Endodermal cell (in vitro differentiated cells): ENCODE measurements at regions not wholly inside any gene's neighbourhood (a gene's known extent, or its start where the extent isn't known, plus 50 kb on each side); places are given as distances from the start of the nearest gene placed in this dataset.

Experiments
- DNase-seq: peaks from one replicate; pipeline ENCODE4 v3.0.0-alpha.2; 2017
- H3K27ac ChIP-seq: 2 replicates; pipeline ENCODE4 v1.5.1; 2013; ENCODE audit warnings: mild to moderate bottlenecking, low read depth, low read length, moderate library complexity
- H3K27me3 ChIP-seq: 2 replicates; pipeline ENCODE4 v1.6.1; 2013; ENCODE audit warnings: mild to moderate bottlenecking, low read length, moderate library complexity; ENCODE audit not compliant: insufficient read depth, control insufficient read depth, poor library complexity, severe bottlenecking
- H3K36me3 ChIP-seq: 2 replicates; pipeline ENCODE4 v1.7.0; 2013; ENCODE audit warnings: mild to moderate bottlenecking, low read length, moderate library complexity; ENCODE audit not compliant: control insufficient read depth, insufficient read depth
- H3K4me1 ChIP-seq: one replicate; pipeline ENCODE4 v1.7.0; 2013; ENCODE audit warnings: low read length; ENCODE audit not compliant: control insufficient read depth, insufficient read depth
- H3K4me3 ChIP-seq: 2 replicates; pipeline ENCODE4 v1.5.1; 2013; ENCODE audit warnings: mild to moderate bottlenecking, low read length, moderate library complexity
- H3K9ac ChIP-seq: 2 replicates; pipeline ENCODE4 v1.6.1; 2013; ENCODE audit warnings: mild to moderate bottlenecking, low read length, moderate library complexity; ENCODE audit not compliant: poor library complexity, severe bottlenecking; ENCODE audit errors: extremely low read depth
- H3K9me3 ChIP-seq: 2 replicates; pipeline ENCODE4 v1.6.1; 2013; ENCODE audit warnings: mild to moderate bottlenecking, low read length, moderate library complexity; ENCODE audit not compliant: control insufficient read depth
- H3K27ac Mint-ChIP-seq: 2 replicates; pipeline ENCODE4 v1.8.0; 2020; ENCODE audit warnings: mixed read lengths
- H3K27me3 Mint-ChIP-seq: 2 replicates; pipeline ENCODE4 v1.8.0; 2021; ENCODE audit warnings: mild to moderate bottlenecking, mixed read lengths; ENCODE audit not compliant: insufficient read depth
- H3K36me3 Mint-ChIP-seq: 2 replicates; pipeline ENCODE4 v1.8.0; 2020; ENCODE audit warnings: low read depth, mixed read lengths
- H3K4me1 Mint-ChIP-seq: 2 replicates; pipeline ENCODE4 v1.8.0; 2020; ENCODE audit warnings: mixed read lengths
- H3K4me3 Mint-ChIP-seq: 2 replicates; pipeline ENCODE4 v1.8.0; 2020; ENCODE audit warnings: mild to moderate bottlenecking, moderate library complexity, mixed read lengths
- H3K9me3 Mint-ChIP-seq: 2 replicates; pipeline ENCODE4 v1.8.0; 2020; ENCODE audit warnings: mild to moderate bottlenecking, mixed read lengths
- WGBS, 2 experiments: methylation state at CpG; one replicate each; pipeline versions ENCODE4 v1.1.5 to v1.1.7; 2013; ENCODE audit warnings: missing lambda C conversion rate in 2 of 2, mixed read lengths in 1 of 2; ENCODE audit not compliant: insufficient coverage in 1 of 2, insufficient read length in 1 of 2; 5-methylcytosine and 5-hydroxymethylcytosine counted together
- TF ChIP-seq, protein P1 (sequence below): fragments of 200-600 bp; sonication (generic); conservative IDR thresholded peaks from 2 replicates; pipeline ENCODE4 v1.5.0; 2021; ENCODE audit warnings: antibody characterized with exemption, mild to moderate bottlenecking

DNA sequence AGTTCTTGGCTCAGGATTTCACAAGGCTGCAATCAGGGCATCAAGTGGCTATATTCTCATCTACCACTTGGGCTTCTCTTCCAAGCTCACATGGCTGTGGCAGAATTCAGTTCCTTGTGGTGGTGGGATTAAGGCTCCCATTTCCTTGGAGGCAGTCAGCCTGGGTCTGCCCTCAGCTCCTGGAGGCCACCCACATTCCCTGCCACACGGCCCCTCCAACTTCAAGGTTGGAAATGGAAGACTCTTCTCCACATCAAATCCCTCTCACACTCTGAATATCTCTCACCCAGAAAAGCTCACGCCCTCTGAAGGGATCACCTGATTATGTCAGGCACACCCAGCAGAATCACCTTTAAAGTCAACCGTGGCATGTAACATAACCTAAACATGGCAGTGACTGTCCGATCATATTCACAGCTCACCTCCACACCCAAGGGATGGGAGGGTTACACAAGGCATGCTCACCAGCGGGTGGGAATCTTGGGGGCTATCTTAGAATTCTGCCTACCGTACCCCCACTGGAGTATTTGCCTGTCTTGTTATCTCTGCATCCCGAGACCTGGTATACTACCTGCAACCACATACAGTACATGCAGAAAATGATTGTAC is 256.2 kb upstream of the KLHL29 start:
- Mint-ChIP-seq H3K27ac (no peak overlapping the region), H3K4me3 (no peak overlapping the region), H3K36me3 (no peaks in the 10 kb centered on the region), H3K9me3 (peaks cover 14% of the 10 kb centered on the region), H3K4me1 (peaks cover 9% of the 10 kb centered on the region), H3K27me3 (peaks cover 14% of the 10 kb centered on the region)
- TF ChIP-seq, protein P1, sequence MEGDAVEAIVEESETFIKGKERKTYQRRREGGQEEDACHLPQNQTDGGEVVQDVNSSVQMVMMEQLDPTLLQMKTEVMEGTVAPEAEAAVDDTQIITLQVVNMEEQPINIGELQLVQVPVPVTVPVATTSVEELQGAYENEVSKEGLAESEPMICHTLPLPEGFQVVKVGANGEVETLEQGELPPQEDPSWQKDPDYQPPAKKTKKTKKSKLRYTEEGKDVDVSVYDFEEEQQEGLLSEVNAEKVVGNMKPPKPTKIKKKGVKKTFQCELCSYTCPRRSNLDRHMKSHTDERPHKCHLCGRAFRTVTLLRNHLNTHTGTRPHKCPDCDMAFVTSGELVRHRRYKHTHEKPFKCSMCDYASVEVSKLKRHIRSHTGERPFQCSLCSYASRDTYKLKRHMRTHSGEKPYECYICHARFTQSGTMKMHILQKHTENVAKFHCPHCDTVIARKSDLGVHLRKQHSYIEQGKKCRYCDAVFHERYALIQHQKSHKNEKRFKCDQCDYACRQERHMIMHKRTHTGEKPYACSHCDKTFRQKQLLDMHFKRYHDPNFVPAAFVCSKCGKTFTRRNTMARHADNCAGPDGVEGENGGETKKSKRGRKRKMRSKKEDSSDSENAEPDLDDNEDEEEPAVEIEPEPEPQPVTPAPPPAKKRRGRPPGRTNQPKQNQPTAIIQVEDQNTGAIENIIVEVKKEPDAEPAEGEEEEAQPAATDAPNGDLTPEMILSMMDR, result no peak
- Histone ChIP-seq H3K36me3 (no peaks in the 10 kb centered on the region), H3K27me3 (peaks cover 7% of the 10 kb centered on the region), H3K27ac (no peak overlapping the region), H3K9ac (no peak overlapping the region), H3K4me3 (no peak overlapping the region), H3K9me3 (peaks cover 11% of the 10 kb centered on the region), H3K4me1 (peaks cover 4% of the 10 kb centered on the region)
- WGBS, 2 experiments, result 90 to 92% methylated on average over 2 to 7 of the region's 7 CpGs
- DNase-seq, result no peak

DNA sequence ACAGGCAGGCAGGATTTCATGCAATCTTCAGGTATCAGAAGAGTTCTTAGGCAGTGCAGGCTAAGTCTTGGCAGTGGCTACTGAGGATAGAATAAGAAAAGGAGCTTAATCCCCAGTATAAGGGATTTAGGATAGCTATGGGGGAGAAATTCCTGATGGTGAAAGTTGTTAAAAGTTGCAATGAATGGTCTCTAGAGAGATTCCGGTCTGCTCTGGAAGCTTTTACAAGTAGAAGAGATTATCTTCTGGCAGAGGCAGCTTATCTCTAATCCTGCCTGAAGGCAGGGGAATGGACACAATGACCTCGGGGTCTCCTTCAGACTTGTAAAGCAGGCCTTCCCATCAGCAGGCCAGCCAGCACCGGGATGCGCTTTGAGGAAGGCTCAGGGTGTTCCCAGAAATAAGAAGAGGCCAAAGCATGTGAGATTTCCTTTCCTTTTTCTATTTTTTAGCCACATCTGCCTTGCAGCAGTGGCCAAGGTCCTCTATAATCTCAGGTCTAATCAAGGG is 253.9 kb upstream of the KLHL29 start:
- Mint-ChIP-seq H3K27me3 (peaks cover 14% of the 10 kb centered on the region), H3K9me3 (peaks cover 14% of the 10 kb centered on the region), H3K4me1 (peaks cover 20% of the 10 kb centered on the region), H3K27ac (no peak overlapping the region), H3K36me3 (no peaks in the 10 kb centered on the region), H3K4me3 (no peak overlapping the region)
- Histone ChIP-seq H3K9me3 (peaks cover 11% of the 10 kb centered on the region), H3K27me3 (peaks cover 9% of the 10 kb centered on the region), H3K27ac (no peak overlapping the region), H3K36me3 (no peaks in the 10 kb centered on the region), H3K9ac (no peak overlapping the region), H3K4me3 (no peak overlapping the region), H3K4me1 (peaks cover 14% of the 10 kb centered on the region)
- no peak for DNase-seq
- TF ChIP-seq, protein P1, result no peak
- WGBS, 2 experiments, result 86 to 89% methylated on average over 1 to 4 of the region's 4 CpGs

DNA sequence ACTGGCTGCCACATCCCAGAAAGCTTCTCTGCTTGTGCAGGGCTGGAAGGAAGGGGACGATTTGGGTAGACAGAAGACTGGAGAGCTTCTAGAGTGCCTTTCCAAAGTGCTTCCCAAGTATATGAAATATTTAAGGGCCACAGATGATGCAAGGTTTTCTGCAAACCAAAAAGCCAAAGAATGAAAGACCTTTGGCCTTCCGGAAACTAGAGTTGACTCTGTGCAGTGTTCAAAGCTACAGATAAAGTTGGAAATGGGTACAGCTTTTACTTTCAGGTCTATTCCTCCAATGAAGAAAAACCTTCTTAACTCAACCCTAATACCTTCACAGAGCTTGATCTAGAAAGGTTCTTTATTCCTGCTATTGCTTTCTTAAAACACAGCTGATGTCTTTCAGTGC is 253.0 kb upstream of the KLHL29 start:
- peaks cover 14% of the 10 kb centered on the region for H3K9me3 Mint-ChIP-seq
- H3K27me3 Mint-ChIP-seq, result peaks cover 14% of the 10 kb centered on the region
- H3K27me3 ChIP-seq, result peaks cover 9% of the 10 kb centered on the region
- no peak overlapping the region for H3K4me3 Mint-ChIP-seq
- peaks cover 14% of the 10 kb centered on the region for H3K4me1 ChIP-seq
- peaks cover 11% of the 10 kb centered on the region for H3K9me3 ChIP-seq
- H3K36me3 ChIP-seq, result no peaks in the 10 kb centered on the region
- TF ChIP-seq, protein P1, result no peak
- H3K27ac ChIP-seq, result no peak overlapping the region
- H3K4me1 Mint-ChIP-seq, result peaks cover 20% of the 10 kb centered on the region
- WGBS, 2 experiments, result 82 to 100% methylated on average over 1 to 2 of the region's 2 CpGs
- no peaks in the 10 kb centered on the region for H3K36me3 Mint-ChIP-seq
- H3K9ac ChIP-seq, result no peak overlapping the region
- no peak overlapping the region for H3K27ac Mint-ChIP-seq
- no peak for DNase-seq
- H3K4me3 ChIP-seq, result no peak overlapping the region
